Fibroblast of mammary gland (primary cell): ENCODE measurements at regions not wholly inside any gene's neighbourhood (a gene's known extent, or its start where the extent isn't known, plus 50 kb on each side); places are given as distances from the start of the nearest gene placed in this dataset.
"Not testable (repeated sequence)": the region's sequence is repeated elsewhere in the genome, so short reads cannot be mapped to it uniquely, and the experiment has no call there.

Source experiments
- DNase-seq: peaks from one replicate; pipeline ENCODE4 v3.0.0-alpha.2; 2010; ENCODE audit warnings: low read depth
- H3K4me3 ChIP-seq: 2 replicates; pipeline ENCODE4 v1.5.1; 2011; ENCODE audit warnings: low read depth, mild to moderate bottlenecking, low read length, moderate library complexity; ENCODE audit not compliant: control insufficient read depth
- TF ChIP-seq, protein P1 (sequence below): conservative IDR thresholded peaks from 2 replicates; pipeline ENCODE4 v1.5.1; 2011; ENCODE audit warnings: low read depth, low read length, inconsistent platforms; ENCODE audit not compliant: control insufficient read depth, insufficient read depth

DNA sequence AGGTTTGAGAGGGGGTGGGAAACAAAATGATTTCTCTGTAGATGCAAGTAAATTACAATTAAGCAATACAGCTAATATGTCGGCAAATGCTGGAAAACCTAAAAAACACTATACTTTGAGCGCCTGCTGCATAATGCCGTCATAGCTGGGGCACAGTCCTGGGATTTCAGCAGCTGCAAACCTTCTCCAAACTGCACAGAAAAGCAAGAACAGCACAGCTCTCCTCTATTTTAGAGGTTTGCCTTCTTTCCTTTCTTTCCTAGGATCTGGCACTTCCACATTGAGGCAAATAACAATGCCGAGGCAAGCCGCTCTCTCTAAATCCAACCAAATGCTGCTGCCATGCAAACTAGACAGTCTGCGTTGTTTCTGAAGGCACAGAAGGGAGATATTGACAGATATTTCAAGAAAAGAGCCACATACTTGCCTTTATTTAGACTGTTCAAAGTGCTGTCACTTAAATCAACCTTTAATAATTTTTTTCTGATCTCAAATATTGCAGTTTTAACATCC, 287.1 kb upstream of the G2E3 start:
- DNase-seq = no peak
- H3K4me3 ChIP-seq = no peak overlapping the region
- TF ChIP-seq, protein P1, sequence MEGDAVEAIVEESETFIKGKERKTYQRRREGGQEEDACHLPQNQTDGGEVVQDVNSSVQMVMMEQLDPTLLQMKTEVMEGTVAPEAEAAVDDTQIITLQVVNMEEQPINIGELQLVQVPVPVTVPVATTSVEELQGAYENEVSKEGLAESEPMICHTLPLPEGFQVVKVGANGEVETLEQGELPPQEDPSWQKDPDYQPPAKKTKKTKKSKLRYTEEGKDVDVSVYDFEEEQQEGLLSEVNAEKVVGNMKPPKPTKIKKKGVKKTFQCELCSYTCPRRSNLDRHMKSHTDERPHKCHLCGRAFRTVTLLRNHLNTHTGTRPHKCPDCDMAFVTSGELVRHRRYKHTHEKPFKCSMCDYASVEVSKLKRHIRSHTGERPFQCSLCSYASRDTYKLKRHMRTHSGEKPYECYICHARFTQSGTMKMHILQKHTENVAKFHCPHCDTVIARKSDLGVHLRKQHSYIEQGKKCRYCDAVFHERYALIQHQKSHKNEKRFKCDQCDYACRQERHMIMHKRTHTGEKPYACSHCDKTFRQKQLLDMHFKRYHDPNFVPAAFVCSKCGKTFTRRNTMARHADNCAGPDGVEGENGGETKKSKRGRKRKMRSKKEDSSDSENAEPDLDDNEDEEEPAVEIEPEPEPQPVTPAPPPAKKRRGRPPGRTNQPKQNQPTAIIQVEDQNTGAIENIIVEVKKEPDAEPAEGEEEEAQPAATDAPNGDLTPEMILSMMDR = no peak

DNA sequence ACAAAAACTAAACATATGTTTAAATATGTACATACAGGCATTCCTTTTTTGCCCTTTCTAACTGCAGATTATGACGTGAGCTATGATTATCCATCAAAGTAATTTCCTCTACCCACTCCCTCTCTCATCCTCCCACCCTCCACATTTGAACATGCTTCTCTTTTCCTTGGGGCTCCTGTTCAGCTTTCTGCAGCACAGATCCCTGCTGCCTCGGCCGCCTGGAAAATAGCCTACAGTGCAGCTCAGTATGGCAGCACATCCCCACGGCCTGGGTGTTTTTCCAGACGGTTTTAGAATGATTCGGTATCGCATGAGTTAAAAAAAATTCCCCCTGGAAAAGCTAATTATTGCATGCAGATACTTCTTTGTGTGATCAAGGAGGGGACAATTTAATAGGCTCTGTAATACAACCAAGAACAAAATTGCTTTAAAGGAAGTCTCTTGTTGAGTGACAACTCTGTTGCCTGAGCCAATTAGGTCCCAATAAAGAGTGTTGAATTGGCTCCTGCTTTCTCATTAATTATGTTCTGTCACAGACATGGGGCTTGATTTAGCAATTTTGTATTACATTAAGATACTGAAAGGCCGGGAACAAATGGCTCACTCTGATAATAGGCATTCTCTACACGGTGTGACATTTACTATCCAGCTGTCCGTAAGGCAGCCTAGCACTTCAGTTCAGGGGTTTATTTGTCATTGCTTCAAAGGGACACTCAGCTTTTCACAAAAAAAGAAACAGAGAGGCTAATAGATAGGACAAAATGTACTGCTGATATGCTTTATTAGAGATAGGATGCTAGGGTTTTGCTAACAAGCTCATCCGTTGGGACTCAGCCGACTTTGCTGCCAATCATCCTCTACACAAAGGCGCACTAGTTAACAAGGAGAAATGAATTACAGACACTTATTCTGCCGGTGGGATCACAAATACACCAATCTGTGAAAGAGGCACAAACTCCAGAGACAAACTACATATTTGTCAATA, 285.8 kb upstream of the G2E3 start:
- TF ChIP-seq, protein P1 = no peak
- no peak overlapping the region for H3K4me3 ChIP-seq
- DNase-seq = no peak

DNA sequence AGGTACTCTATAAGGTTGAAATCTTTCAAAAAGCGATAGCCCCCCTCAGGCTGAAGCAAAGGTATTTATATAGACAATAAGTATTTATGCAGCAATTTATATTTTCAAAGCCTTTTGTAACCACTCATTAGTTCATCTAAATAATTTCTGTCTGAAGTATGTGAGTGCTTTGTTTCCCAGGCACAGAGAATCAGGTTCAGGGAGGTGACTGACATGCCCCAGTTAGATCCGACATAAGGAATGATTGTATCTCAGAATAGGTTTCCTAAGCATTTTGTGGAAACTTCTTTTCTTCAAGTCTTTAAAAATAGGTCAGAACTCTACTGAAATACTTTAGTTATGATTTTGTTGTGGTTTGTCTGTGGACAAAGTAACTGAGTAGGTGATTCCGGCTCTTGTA, 283.4 kb upstream of the G2E3 start:
- no peak for DNase-seq
- TF ChIP-seq, protein P1 = no peak
- H3K4me3 ChIP-seq = no peak overlapping the region

DNA sequence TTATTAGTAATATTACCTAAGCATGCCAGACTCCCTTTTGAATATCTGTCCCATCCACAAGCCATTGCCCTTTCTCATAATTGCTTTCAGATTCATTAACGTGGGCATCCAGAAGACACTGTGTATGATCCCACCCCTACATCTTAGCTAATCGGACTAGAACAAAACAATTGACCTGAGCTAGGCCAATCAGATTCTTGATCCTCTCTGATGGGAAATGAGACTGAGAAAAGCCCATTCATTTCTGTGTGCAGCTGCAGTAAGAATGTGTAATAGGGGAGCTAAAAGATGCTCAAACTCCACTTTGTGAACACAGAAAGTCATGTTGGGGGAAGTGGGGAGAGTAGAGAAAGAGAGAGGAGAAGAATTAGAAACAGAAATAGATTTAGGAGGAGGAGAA, 281.7 kb upstream of the G2E3 start:
- DNase-seq = no peak

DNA sequence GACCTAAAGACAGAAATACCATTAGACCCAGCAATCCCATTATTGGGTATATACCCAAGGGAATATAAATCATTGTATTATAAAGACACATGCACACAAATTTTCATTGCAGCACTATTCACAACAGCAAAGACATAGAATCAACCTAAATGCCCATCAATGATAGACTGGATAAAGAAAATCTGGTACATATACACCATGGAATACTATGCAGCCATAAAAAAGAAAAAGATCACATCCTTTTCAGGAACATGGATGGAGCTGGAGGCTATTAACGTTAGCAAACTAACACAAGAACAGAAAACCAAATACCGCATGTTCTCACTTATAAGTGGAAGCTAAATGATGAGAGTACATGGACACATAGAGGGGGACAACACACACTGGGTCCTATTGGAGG, 280.1 kb upstream of the G2E3 start:
- DNase-seq, H3K4me3 ChIP-seq: not testable (repeated sequence)

More for the DNA sequence above, 281.7 kb upstream of the G2E3 start:
- H3K4me3 ChIP-seq = no peak overlapping the region
- TF ChIP-seq, protein P1 = no peak

DNA sequence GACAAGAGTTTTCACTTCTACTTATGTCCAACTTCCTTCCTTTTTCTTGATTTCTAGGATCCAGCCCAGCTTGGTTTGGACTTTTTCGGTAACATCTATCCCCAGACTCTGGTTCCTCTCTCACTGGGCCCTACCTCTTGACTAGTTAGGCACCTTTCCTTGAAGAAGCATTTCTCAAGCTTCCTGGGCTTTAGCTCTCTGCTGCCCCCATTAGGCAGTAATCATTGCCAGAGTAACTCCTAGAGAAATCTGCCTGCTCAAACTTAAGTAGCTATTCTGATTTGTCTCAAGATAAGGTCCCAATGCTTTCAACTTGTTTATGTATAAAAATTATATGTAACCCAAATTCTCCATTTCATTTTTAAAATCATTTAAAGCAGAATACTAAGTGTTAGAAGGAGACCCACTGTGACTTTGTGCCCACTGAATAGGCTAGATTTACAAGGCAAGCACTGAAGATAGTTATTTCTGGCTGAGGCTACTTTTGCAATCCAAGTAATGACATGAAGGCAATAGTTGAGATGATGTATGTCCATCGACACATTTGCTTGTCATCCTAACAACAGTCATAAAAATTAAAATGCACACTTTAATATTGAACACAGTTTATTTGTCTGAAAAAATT, 275.0 kb upstream of the G2E3 start:
- TF ChIP-seq, protein P1 = peak; percentile 97
- no peak overlapping the region for H3K4me3 ChIP-seq
- peak; percentile 70 for DNase-seq

DNA sequence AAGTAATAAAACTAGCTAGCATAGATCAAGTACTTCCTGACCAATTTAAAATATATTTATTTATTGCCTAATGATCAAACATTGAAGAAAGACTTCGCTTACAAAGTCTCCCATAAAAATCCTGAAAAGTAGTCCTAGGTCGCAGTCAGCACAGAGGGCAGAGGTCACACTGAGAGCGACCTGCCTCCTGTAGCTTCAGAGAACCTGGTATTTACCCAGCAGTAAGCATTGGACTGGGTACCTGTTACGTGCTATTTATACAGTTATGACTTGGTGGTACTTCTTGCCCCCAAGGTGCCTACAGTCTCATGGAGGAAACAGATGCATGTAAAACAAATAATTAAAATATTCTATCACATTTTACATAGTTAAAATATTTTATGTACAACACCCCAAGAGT, 274.1 kb upstream of the G2E3 start:
- TF ChIP-seq, protein P1 = no peak
- H3K4me3 ChIP-seq = no peak overlapping the region
- no peak for DNase-seq
